ENCODE measurements at regions not wholly inside any gene's neighbourhood (a gene's known extent, or its start where the extent isn't known, plus 50 kb on each side); places are given as distances from the start of the nearest gene placed in this dataset.
"Not testable (repeated sequence)": the region's sequence is repeated elsewhere in the genome, so short reads cannot be mapped to it uniquely, and the experiment has no call there.

- Mint-ChIP-seq H3K27ac (no peak overlapping the region), H3K4me1 (ENCODE audit: low read depth) (no peaks in the 10 kb centered on the region), H3K9me3 (no peaks in the 10 kb centered on the region)
Measured at GRCh38 chr12:85448031-85448430, 168.0 kb downstream of the ALX1 start.

GRCh38 chr12:85448548-85449139 lies 168.6 kb downstream of the ALX1 start:
- no peaks in the 10 kb centered on the region for H3K4me1 Mint-ChIP-seq (ENCODE audit: low read depth)
- H3K27me3 Mint-ChIP-seq (ENCODE audit: low read depth), result no peaks in the 10 kb centered on the region
- no peak overlapping the region for H3K27ac Mint-ChIP-seq
- no peaks in the 10 kb centered on the region for H3K36me3 Mint-ChIP-seq (ENCODE audit: low read depth)
- H3K4me3 Mint-ChIP-seq, result no peak overlapping the region
- no peaks in the 10 kb centered on the region for H3K9me3 Mint-ChIP-seq
- DNase-seq (ENCODE audit: low spot score), result no peak

More at GRCh38 chr12:85448031-85448430, 168.0 kb downstream of the ALX1 start:
- H3K27me3 Mint-ChIP-seq (ENCODE audit: low read depth), result no peaks in the 10 kb centered on the region
- DNase-seq (ENCODE audit: low spot score), result no peak
- H3K4me3 Mint-ChIP-seq, result no peak overlapping the region
- no peaks in the 10 kb centered on the region for H3K36me3 Mint-ChIP-seq (ENCODE audit: low read depth)

GRCh38 chr12:85457016-85457415 lies 177.0 kb downstream of the ALX1 start:
- H3K4me1 Mint-ChIP-seq (ENCODE audit: low read depth), result no peaks in the 10 kb centered on the region
- H3K9me3 Mint-ChIP-seq, result no peaks in the 10 kb centered on the region
- no peak for DNase-seq (ENCODE audit: low spot score)
- no peak overlapping the region for H3K27ac Mint-ChIP-seq
- no peaks in the 10 kb centered on the region for H3K27me3 Mint-ChIP-seq (ENCODE audit: low read depth)
- H3K36me3 Mint-ChIP-seq (ENCODE audit: low read depth), result no peaks in the 10 kb centered on the region
- no peak overlapping the region for H3K4me3 Mint-ChIP-seq

DNA sequence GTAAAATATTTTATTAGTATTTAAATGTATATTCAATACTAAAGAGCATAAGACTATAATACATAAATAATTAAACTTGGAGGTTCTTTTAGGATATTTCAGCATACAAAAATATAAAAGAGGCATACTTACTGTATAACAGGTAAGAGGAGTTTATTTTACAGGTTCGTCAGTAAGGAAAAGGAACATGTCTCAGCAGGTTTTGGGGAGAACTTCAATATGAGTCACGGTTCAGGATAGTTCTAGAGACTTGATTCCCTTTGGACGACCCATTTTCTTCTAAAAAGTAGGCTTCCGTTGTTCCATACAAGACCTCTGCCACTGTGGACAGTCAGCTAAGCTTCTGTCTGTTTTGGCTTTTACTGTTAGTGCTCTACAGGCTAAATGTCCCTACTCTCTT lies 181.1 kb downstream of the ALX1 start:
- Mint-ChIP-seq H3K9me3 (no peaks in the 10 kb centered on the region), H3K4me1 (ENCODE audit: low read depth) (no peaks in the 10 kb centered on the region), H3K27ac (no peak overlapping the region), H3K36me3 (ENCODE audit: low read depth) (no peaks in the 10 kb centered on the region), H3K27me3 (ENCODE audit: low read depth) (no peaks in the 10 kb centered on the region), H3K4me3 (no peak overlapping the region)
- DNase-seq (ENCODE audit: low spot score), result no peak

- no peak overlapping the region for H3K4me3 Mint-ChIP-seq
- no peaks in the 10 kb centered on the region for H3K27me3 Mint-ChIP-seq (ENCODE audit: low read depth)
- no peak for DNase-seq (ENCODE audit: low spot score)
- H3K36me3 Mint-ChIP-seq (ENCODE audit: low read depth), result no peaks in the 10 kb centered on the region
- H3K4me1 Mint-ChIP-seq (ENCODE audit: low read depth), result no peaks in the 10 kb centered on the region
- no peaks in the 10 kb centered on the region for H3K9me3 Mint-ChIP-seq
- H3K27ac Mint-ChIP-seq, result no peak overlapping the region
Measured at GRCh38 chr12:85462888-85463287, 182.9 kb downstream of the ALX1 start.

DNA sequence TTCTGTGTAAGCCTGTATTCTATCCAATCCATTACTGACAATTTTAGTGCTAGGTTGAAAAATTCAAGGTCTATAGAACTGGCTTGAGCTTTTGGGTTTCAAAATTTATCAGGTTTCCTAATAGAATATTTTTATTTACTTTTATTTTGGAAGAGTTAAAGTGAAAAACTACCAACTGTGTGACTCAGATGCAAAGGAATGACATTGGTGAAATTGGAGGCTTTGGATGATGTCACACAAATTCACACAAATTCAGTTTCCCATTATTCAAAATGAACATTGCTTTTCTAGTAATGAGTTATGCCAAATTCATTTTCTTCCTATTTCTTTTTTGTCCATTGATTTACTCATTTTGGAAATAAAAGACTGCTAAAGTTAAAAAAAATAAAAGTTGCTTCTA lies 186.9 kb downstream of the ALX1 start:
- DNase-seq (ENCODE audit: low spot score), result no peak
- no peaks in the 10 kb centered on the region for H3K36me3 Mint-ChIP-seq (ENCODE audit: low read depth)
- H3K27me3 Mint-ChIP-seq (ENCODE audit: low read depth), result peaks cover 9% of the 10 kb centered on the region
- H3K27ac Mint-ChIP-seq, result no peak overlapping the region
- H3K4me3 Mint-ChIP-seq, result no peak overlapping the region
- H3K9me3 Mint-ChIP-seq, result no peaks in the 10 kb centered on the region
- H3K4me1 Mint-ChIP-seq (ENCODE audit: low read depth), result peaks cover 14% of the 10 kb centered on the region

- H3K4me1 Mint-ChIP-seq (ENCODE audit: low read depth), result peaks cover 14% of the 10 kb centered on the region
- H3K27ac Mint-ChIP-seq, result peak overlapping the region; percentile 83
- DNase-seq (ENCODE audit: low spot score), result peak; percentile 36
Measured at GRCh38 chr12:85468356-85469157, 188.5 kb downstream of the ALX1 start.

GRCh38 chr12:85469158-85470086 lies 189.4 kb downstream of the ALX1 start:
- Mint-ChIP-seq H3K4me3 (peak overlapping the region; percentile 86), H3K27me3 (ENCODE audit: low read depth) (peaks cover 14% of the 10 kb centered on the region), H3K27ac (peak overlapping the region; percentile 83), H3K4me1 (ENCODE audit: low read depth) (peaks cover 14% of the 10 kb centered on the region)
- H3K36me3 Mint-ChIP-seq (ENCODE audit: low read depth); DNase-seq (ENCODE audit: low spot score); H3K9me3 Mint-ChIP-seq: not testable (repeated sequence)

More at GRCh38 chr12:85468356-85469157, 188.5 kb downstream of the ALX1 start:
- no peaks in the 10 kb centered on the region for H3K9me3 Mint-ChIP-seq
- no peaks in the 10 kb centered on the region for H3K36me3 Mint-ChIP-seq (ENCODE audit: low read depth)
- H3K4me3 Mint-ChIP-seq, result peak overlapping the region; percentile 86
- H3K27me3 Mint-ChIP-seq (ENCODE audit: low read depth), result peaks cover 14% of the 10 kb centered on the region

GRCh38 chr12:85475277-85475676 lies 195.3 kb downstream of the ALX1 start:
- DNase-seq (ENCODE audit: low spot score); H3K4me1 Mint-ChIP-seq (ENCODE audit: low read depth); H3K27me3 Mint-ChIP-seq (ENCODE audit: low read depth): not testable (repeated sequence)

GRCh38 chr12:85476756-85477155 lies 196.7 kb downstream of the ALX1 start:
- H3K4me1 Mint-ChIP-seq (ENCODE audit: low read depth), result no peaks in the 10 kb centered on the region
- H3K36me3 Mint-ChIP-seq (ENCODE audit: low read depth), result no peaks in the 10 kb centered on the region
- no peaks in the 10 kb centered on the region for H3K9me3 Mint-ChIP-seq
- no peak overlapping the region for H3K27ac Mint-ChIP-seq
- H3K27me3 Mint-ChIP-seq (ENCODE audit: low read depth), result peaks cover 6% of the 10 kb centered on the region
- no peak overlapping the region for H3K4me3 Mint-ChIP-seq
- no peak for DNase-seq (ENCODE audit: low spot score)

More at GRCh38 chr12:85475277-85475676, 195.3 kb downstream of the ALX1 start:
- H3K27ac Mint-ChIP-seq; H3K4me3 Mint-ChIP-seq; H3K9me3 Mint-ChIP-seq; H3K36me3 Mint-ChIP-seq (ENCODE audit: low read depth): not testable (repeated sequence)

DNA sequence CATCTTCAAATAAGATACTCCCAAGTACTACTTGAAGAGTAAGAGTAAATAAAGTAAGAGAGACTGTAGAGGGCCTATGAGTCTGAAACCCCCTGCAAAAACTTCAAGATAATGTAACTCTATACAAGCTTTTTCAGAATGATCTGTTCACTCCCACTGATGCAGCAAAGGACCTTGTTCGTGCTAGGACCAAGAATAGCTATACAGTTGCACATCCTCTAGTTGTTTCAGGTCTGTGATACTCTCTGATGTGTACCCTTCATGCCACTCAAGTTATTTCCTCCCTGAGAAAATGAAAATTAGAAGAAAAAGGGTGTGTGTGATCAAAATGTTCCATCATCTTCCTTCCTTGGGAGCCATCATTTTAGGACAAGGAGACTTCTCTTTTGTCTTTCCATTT lies 204.4 kb downstream of the ALX1 start:
- no peak for DNase-seq (ENCODE audit: low spot score)
- H3K4me1 Mint-ChIP-seq (ENCODE audit: low read depth), result no peaks in the 10 kb centered on the region
- no peaks in the 10 kb centered on the region for H3K9me3 Mint-ChIP-seq
- no peak overlapping the region for H3K4me3 Mint-ChIP-seq
- H3K27ac Mint-ChIP-seq, result no peak overlapping the region
- H3K36me3 Mint-ChIP-seq (ENCODE audit: low read depth), result no peaks in the 10 kb centered on the region
- H3K27me3 Mint-ChIP-seq (ENCODE audit: low read depth), result no peaks in the 10 kb centered on the region

- Mint-ChIP-seq H3K27ac (no peak overlapping the region), H3K36me3 (ENCODE audit: low read depth) (no peaks in the 10 kb centered on the region), H3K27me3 (ENCODE audit: low read depth) (no peaks in the 10 kb centered on the region), H3K9me3 (no peaks in the 10 kb centered on the region), H3K4me3 (no peak overlapping the region), H3K4me1 (ENCODE audit: low read depth) (no peaks in the 10 kb centered on the region)
- no peak for DNase-seq (ENCODE audit: low spot score)
Measured at GRCh38 chr12:85489194-85489593, 209.2 kb downstream of the ALX1 start.

- H3K36me3 Mint-ChIP-seq (ENCODE audit: low read depth), result no peaks in the 10 kb centered on the region
- H3K27ac Mint-ChIP-seq, result no peak overlapping the region
- H3K4me3 Mint-ChIP-seq, result no peak overlapping the region
- H3K4me1 Mint-ChIP-seq (ENCODE audit: low read depth), result no peaks in the 10 kb centered on the region
- no peaks in the 10 kb centered on the region for H3K27me3 Mint-ChIP-seq (ENCODE audit: low read depth)
- DNase-seq (ENCODE audit: low spot score), result no peak
- no peaks in the 10 kb centered on the region for H3K9me3 Mint-ChIP-seq
Measured at GRCh38 chr12:85504164-85504563, 224.1 kb downstream of the ALX1 start.

GRCh38 chr12:85504624-85505023 lies 224.6 kb downstream of the ALX1 start:
- no peaks in the 10 kb centered on the region for H3K36me3 Mint-ChIP-seq (ENCODE audit: low read depth)
- H3K4me3 Mint-ChIP-seq, result no peak overlapping the region
- no peaks in the 10 kb centered on the region for H3K9me3 Mint-ChIP-seq
- DNase-seq (ENCODE audit: low spot score), result no peak
- H3K4me1 Mint-ChIP-seq (ENCODE audit: low read depth), result no peaks in the 10 kb centered on the region
- no peaks in the 10 kb centered on the region for H3K27me3 Mint-ChIP-seq (ENCODE audit: low read depth)
- H3K27ac Mint-ChIP-seq, result no peak overlapping the region

All from T-helper 2 cell treated with Interferon-gamma antibody and Interleukin-4, amounts not matched to agents 5 μg/mL and 100 μg/mL, for 36 hours (primary cell).